Lower leg skin (tissue), 4 donors: ENCODE measurements at regions not wholly inside any gene's neighbourhood (a gene's known extent, or its start where the extent isn't known, plus 50 kb on each side); places are given as distances from the start of the nearest gene placed in this dataset.

Experiments
- DNase-seq, 2 donors: peaks; one replicate each; pipeline ENCODE4 v3.0.0-alpha.2; 2019; ENCODE audit warnings: low spot score in 2 of 2
- H3K4me3 ChIP-seq: fragments of 200-600 bp; sonication (generic); 2 replicates; pipeline ENCODE4 v1.5.1; 2017; ENCODE audit warnings: mild to moderate bottlenecking, low read depth; ENCODE audit not compliant: poor library complexity, severe bottlenecking
- CTCF ChIP-seq, 3 donors: fragments of 450-650 bp; IDR thresholded peaks; one replicate each; pipeline ENCODE4 v1.5.1; 2016; ENCODE audit warnings: antibody characterized with exemption in 3 of 3, mild to moderate bottlenecking in 3 of 3, moderate library complexity in 2 of 3
- POLR2A ChIP-seq, 2 donors: fragments of 450-650 bp; IDR thresholded peaks; one replicate each; pipeline ENCODE4 v1.6.1; 2016 to 2017; ENCODE audit warnings: antibody characterized with exemption in 2 of 2, mild to moderate bottlenecking in 1 of 2, moderate library complexity in 1 of 2
- WGBS, 2 donors: methylation state at CpG; one replicate each; pipeline ENCODE4 v1.1.5; 2018; 5-methylcytosine and 5-hydroxymethylcytosine counted together
- intact Hi-C: fragments of 100-400 bp; cut with DNase I; formaldehyde crosslinking; loops from one replicate; pipeline ENCODE4 v1.15.0; 2023; ENCODE audit warnings: low total_unique reads

- intact Hi-C loops = no loop called here
- TF ChIP-seq CTCF (IDR thresholded peaks at IDR 0.05) (no peak), POLR2A (IDR thresholded peaks at IDR 0.05) (no peak)
- no peak for DNase-seq
- no peak overlapping the region for H3K4me3 ChIP-seq
- 92% methylated on average over 9 of the region's 9 CpGs for whole genome bisulfite sequencing, 2 donors
Observed at GRCh38 chr5:154648706-154649105, 106.5 kb upstream of the LARP1 start.

- 93 to 95% methylated on average over 16 of the region's 16 CpGs for WGBS, 2 donors
- DNase-seq = no peak
- intact Hi-C loops = no loop called here
- no peak overlapping the region for H3K4me3 ChIP-seq
- TF ChIP-seq CTCF (IDR thresholded peaks at IDR 0.05) (no peak), POLR2A (IDR thresholded peaks at IDR 0.05) (no peak)
Observed at GRCh38 chr5:154648229-154648628, 106.9 kb upstream of the LARP1 start.

- intact Hi-C loops = no loop called here
- no peak for DNase-seq
- 57 to 61% methylated on average over 6 of the region's 6 CpGs for WGBS, 2 donors
- H3K4me3 ChIP-seq = no peak overlapping the region
- TF ChIP-seq CTCF (IDR thresholded peaks at IDR 0.05) (no peak), POLR2A (IDR thresholded peaks at IDR 0.05) (no peak)
Observed at GRCh38 chr5:154647761-154648145, 107.4 kb upstream of the LARP1 start.

GRCh38 chr5:154647114-154647760 is 107.9 kb upstream of the LARP1 start:
- intact Hi-C loops = no loop called here
- no peak overlapping the region for H3K4me3 ChIP-seq
- TF ChIP-seq POLR2A (IDR thresholded peaks at IDR 0.05) = no peak
- no peak for TF ChIP-seq CTCF (IDR thresholded peaks at IDR 0.05)
- 11 to 16% methylated on average over 36 of the region's 36 CpGs for WGBS, 2 donors
- no peak for DNase-seq

DNA sequence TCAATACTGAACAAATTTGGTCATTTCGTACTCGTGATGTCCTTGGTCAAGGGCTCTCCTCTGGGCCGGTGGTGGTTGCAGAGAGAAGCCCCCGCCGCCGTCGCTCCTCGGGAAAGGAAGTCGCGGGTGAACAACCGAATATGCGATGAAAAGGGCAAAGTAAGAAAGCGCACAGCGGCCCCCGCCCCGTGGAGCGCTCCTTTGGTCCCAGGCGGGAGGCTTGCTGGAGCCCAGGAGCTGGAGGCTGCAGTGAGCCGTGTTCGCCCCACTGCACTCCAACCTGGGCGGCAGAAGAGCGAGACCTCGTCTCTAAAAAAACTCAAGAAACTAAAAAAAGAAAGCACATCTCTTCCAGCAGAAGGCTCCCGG is 108.4 kb upstream of the LARP1 start:
- TF ChIP-seq CTCF (IDR thresholded peaks at IDR 0.05) = no peak
- TF ChIP-seq POLR2A (IDR thresholded peaks at IDR 0.05) = no peak
- DNase-seq = no peak
- H3K4me3 ChIP-seq = no peak overlapping the region
- intact Hi-C loops = no loop called here
- 64 to 65% methylated on average over 22 to 24 of the region's 24 CpGs for WGBS, 2 donors

GRCh38 chr5:154644745-154645411 is 110.3 kb upstream of the LARP1 start:
- no peak overlapping the region for H3K4me3 ChIP-seq
- DNase-seq = no peak
- TF ChIP-seq CTCF (IDR thresholded peaks at IDR 0.05) (no peak), POLR2A (IDR thresholded peaks at IDR 0.05) (no peak)
- 92 to 95% methylated on average over 5 of the region's 5 CpGs for WGBS, 2 donors
- intact Hi-C loops = no loop called here
